ENCODE measurements at regions not wholly inside any gene's neighbourhood (a gene's known extent, or its start where the extent isn't known, plus 50 kb on each side); places are given as distances from the start of the nearest gene placed in this dataset.

DNA sequence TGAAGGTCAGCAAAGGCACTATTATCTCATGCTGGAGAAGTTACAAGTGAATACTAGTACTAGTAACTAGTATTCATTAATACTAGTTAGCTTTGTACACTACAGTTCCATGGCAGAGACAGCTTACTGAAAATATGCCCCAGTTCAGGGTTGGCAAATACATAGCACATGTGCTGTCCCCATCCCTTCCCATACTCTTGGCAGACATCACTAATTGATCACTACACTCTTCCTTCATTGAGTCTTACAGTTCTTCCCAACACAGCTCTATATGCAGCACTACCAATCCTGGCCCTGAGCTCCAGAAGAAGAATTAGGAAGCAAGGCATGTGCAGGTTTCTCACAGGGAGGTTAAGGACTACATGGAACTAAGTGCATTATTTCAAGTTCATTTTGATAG lies 168.3 kb upstream of the EEA1 start:
- H3K4me3 ChIP-seq (ENCODE audit: low read length): no peak overlapping the region
- H3K9me3 ChIP-seq (ENCODE audit: insufficient read depth, low read depth, low read length): no peaks in the 10 kb centered on the region
- no peaks in the 10 kb centered on the region for H3K36me3 ChIP-seq (ENCODE audit: insufficient read depth, low read length)
- no peak overlapping the region for H3K9ac ChIP-seq (ENCODE audit: low read depth, low read length)
- no peak overlapping the region for H3K27ac ChIP-seq (ENCODE audit: low read depth, low read length)
- H3K27me3 ChIP-seq (ENCODE audit: insufficient read depth, low read length): no peaks in the 10 kb centered on the region
- no peaks in the 10 kb centered on the region for H3K4me1 ChIP-seq (ENCODE audit: insufficient read depth, low read length)

DNA sequence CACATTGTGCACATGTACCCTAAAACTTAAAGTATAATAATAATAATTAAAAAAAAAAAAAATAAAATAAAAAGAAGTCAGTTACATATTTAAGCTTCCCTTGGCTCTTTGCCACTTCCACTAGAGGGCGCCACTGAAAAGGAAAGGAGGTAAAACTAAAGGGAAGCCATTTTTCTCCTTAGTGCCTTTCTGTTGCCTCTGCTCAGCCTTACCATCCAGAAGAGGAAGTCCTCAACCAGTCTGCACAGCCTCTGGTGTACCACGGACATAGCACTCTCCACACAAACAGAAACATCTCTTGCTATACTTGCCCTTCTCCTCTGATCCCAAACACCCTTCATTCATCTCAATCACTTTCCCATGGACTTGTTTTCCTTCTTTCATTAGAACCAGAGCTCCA lies 169.0 kb upstream of the EEA1 start:
- Histone ChIP-seq H3K36me3 (ENCODE audit: insufficient read depth, low read length) (no peaks in the 10 kb centered on the region), H3K27ac (ENCODE audit: low read depth, low read length) (no peak overlapping the region)

DNA sequence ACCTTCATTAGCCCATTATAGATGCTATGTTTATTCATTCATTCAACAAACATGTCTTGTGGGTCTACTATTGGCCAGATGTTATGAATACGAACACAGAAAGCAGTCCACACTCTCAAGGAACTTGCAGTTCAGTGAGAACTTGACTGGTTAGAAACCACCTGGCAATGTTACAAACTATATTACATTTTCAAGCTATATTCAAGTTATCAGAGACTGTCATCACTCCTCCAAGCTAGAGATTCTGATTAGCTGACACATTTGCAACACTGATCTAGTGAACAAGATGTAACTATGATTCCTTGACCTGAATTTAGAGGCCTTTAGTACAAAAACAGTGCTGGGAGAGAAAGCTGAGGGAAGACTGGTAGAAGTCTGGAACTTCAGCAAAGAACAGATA lies 170.7 kb upstream of the EEA1 start:
- H3K36me3 ChIP-seq (ENCODE audit: insufficient read depth, low read length): no peaks in the 10 kb centered on the region
- H3K27ac ChIP-seq (ENCODE audit: low read depth, low read length): no peak overlapping the region
- no peaks in the 10 kb centered on the region for H3K27me3 ChIP-seq (ENCODE audit: insufficient read depth, low read length)
- H3K4me3 ChIP-seq (ENCODE audit: low read length): no peak overlapping the region
- 97% methylated on average over 1 of the region's 1 CpG for WGBS
- H3K9me3 ChIP-seq (ENCODE audit: insufficient read depth, low read depth, low read length): no peaks in the 10 kb centered on the region
- no peak overlapping the region for H3K9ac ChIP-seq (ENCODE audit: low read depth, low read length)
- no peaks in the 10 kb centered on the region for H3K4me1 ChIP-seq (ENCODE audit: insufficient read depth, low read length)

More for the DNA sequence above, 169.0 kb upstream of the EEA1 start:
- Histone ChIP-seq H3K9me3 (ENCODE audit: insufficient read depth, low read depth, low read length) (no peaks in the 10 kb centered on the region), H3K4me3 (ENCODE audit: low read length) (no peak overlapping the region), H3K27me3 (ENCODE audit: insufficient read depth, low read length) (no peaks in the 10 kb centered on the region), H3K9ac (ENCODE audit: low read depth, low read length) (no peak overlapping the region), H3K4me1 (ENCODE audit: insufficient read depth, low read length) (no peaks in the 10 kb centered on the region)
- WGBS: 61% methylated on average over 2 of the region's 2 CpGs

DNA sequence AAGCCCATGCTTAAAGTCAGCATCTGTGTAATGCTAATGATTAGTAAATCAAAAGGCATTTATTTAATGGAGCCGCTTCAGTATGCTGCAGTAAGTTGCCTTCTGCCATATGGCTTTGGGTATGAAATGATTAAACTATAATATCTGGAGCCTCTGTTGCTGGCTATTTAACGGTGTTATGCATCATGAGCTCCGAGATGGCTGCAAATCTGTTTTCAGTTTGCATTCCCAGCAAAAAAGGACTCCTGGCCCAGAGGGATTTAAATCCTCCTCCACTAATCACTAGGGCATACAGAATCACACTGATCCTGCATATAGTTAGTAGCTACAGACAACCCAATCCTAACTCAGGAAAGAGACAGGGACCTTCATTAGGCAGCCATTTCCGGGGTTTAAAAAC lies 171.5 kb upstream of the EEA1 start:
- Histone ChIP-seq H3K9me3 (ENCODE audit: insufficient read depth, low read depth, low read length) (no peaks in the 10 kb centered on the region), H3K27ac (ENCODE audit: low read depth, low read length) (no peak overlapping the region), H3K27me3 (ENCODE audit: insufficient read depth, low read length) (no peaks in the 10 kb centered on the region), H3K9ac (ENCODE audit: low read depth, low read length) (no peak overlapping the region), H3K36me3 (ENCODE audit: insufficient read depth, low read length) (no peaks in the 10 kb centered on the region), H3K4me3 (ENCODE audit: low read length) (no peak overlapping the region), H3K4me1 (ENCODE audit: insufficient read depth, low read length) (no peaks in the 10 kb centered on the region)
- 89% methylated on average over 4 of the region's 4 CpGs for WGBS

DNA sequence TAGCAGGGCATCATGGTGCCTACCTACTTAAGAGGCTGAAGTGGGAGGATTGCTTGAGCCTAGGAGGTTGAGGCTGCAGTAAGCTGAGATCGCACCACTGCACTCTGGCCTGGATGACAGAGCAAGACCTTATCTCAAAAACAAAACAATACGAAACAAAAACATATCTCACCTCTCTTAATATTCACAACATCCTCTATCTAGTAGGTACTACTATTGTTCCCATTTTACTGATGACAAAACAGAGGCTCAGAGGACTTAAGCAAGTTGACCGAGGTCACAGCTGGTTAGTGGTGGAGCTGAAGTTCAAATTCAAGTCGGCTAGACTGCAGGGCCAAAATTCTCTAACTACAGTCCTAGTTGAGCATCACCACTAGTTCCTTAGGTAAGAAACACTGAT lies 172.3 kb upstream of the EEA1 start:
- no peaks in the 10 kb centered on the region for H3K9me3 ChIP-seq (ENCODE audit: insufficient read depth, low read depth, low read length)
- no peak overlapping the region for H3K27ac ChIP-seq (ENCODE audit: low read depth, low read length)
- H3K27me3 ChIP-seq (ENCODE audit: insufficient read depth, low read length): no peaks in the 10 kb centered on the region
- H3K4me1 ChIP-seq (ENCODE audit: insufficient read depth, low read length): no peaks in the 10 kb centered on the region
- no peaks in the 10 kb centered on the region for H3K36me3 ChIP-seq (ENCODE audit: insufficient read depth, low read length)
- WGBS: 97% methylated on average over 4 of the region's 4 CpGs
- H3K4me3 ChIP-seq (ENCODE audit: low read length): no peak overlapping the region
- no peak overlapping the region for H3K9ac ChIP-seq (ENCODE audit: low read depth, low read length)

DNA sequence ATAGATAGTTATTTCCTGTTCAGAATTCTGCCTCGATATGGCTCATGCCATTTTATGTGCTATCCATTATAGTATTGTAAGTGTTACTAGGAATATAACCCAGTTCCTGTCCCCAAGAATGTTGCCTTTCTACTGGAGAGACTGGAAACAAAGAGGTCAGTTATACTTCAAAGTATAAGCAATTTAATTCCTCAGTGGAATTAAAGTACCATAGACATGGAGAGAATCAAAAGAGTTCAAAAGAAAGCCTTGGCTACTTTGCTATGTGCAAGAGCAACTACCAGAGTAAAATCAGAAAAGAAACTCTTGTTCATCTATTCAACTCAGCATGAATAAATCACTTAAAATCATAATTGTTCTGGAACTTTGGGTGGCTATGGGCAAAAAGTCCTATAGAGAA lies 173.2 kb upstream of the EEA1 start:
- no peak overlapping the region for H3K27ac ChIP-seq (ENCODE audit: low read depth, low read length)
- no peaks in the 10 kb centered on the region for H3K36me3 ChIP-seq (ENCODE audit: insufficient read depth, low read length)
- H3K4me3 ChIP-seq (ENCODE audit: low read length): no peak overlapping the region
- WGBS: 82% methylated on average over 1 of the region's 1 CpG
- 0 out of 2 replicates have a peak, but pooled peaks cover under 1% of the 10 kb centered on the region for H3K4me1 ChIP-seq (ENCODE audit: insufficient read depth, low read length)
- no peak overlapping the region for H3K9ac ChIP-seq (ENCODE audit: low read depth, low read length)
- no peaks in the 10 kb centered on the region for H3K9me3 ChIP-seq (ENCODE audit: insufficient read depth, low read depth, low read length)
- no peaks in the 10 kb centered on the region for H3K27me3 ChIP-seq (ENCODE audit: insufficient read depth, low read length)

DNA sequence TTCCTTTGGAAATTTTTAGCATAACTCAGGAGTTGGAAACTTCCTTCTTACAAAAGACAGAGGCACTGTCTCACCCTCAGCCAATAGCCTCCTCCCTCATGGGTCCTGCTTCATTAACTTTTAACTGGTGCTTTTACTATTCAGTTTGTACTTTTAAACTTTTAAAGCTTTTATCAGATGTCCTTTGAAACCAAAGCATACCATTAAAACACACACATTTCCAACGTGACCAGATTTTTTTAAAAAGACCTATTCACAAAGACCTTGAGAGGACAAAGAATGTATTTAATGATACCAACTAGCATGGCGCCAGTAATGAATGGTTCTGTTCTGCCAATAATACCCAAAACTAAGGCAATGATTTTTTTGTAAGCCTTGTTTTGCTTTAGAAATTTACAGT lies 173.6 kb upstream of the EEA1 start:
- H3K27ac ChIP-seq (ENCODE audit: low read depth, low read length): no peak overlapping the region
- H3K4me1 ChIP-seq (ENCODE audit: insufficient read depth, low read length): 0 out of 2 replicates have a peak, but pooled peaks cover 4% of the 10 kb centered on the region
- H3K4me3 ChIP-seq (ENCODE audit: low read length): no peak overlapping the region
- no peak overlapping the region for H3K9ac ChIP-seq (ENCODE audit: low read depth, low read length)
- H3K9me3 ChIP-seq (ENCODE audit: insufficient read depth, low read depth, low read length): no peaks in the 10 kb centered on the region
- no peaks in the 10 kb centered on the region for H3K27me3 ChIP-seq (ENCODE audit: insufficient read depth, low read length)
- no peaks in the 10 kb centered on the region for H3K36me3 ChIP-seq (ENCODE audit: insufficient read depth, low read length)
- 85% methylated on average over 2 of the region's 2 CpGs for WGBS

DNA sequence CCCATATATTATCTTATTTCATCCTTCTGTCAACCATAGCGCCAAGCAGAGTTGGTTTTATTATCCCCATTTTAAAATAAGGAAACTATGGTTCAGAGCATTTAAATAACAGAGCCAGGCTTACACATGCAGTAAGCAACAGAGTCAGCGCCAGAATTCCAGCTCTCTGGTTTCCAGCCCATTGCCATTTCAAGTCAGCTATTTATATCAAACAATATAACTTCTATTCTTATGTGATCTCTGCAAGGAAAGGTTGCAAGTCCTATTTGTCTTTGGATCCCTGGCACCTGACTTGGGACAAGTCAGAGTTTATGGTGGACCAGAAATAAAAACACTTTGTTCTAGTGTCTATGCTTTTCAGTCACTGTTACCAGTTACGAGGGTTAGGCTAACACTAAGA lies 174.1 kb upstream of the EEA1 start:
- 0 out of 2 replicates have a peak, but pooled peaks cover 4% of the 10 kb centered on the region for H3K4me1 ChIP-seq (ENCODE audit: insufficient read depth, low read length)
- no peaks in the 10 kb centered on the region for H3K27me3 ChIP-seq (ENCODE audit: insufficient read depth, low read length)
- no peak overlapping the region for H3K27ac ChIP-seq (ENCODE audit: low read depth, low read length)
- H3K9me3 ChIP-seq (ENCODE audit: insufficient read depth, low read depth, low read length): no peaks in the 10 kb centered on the region
- H3K9ac ChIP-seq (ENCODE audit: low read depth, low read length): no peak overlapping the region
- 91% methylated on average over 3 of the region's 3 CpGs for WGBS
- H3K4me3 ChIP-seq (ENCODE audit: low read length): no peak overlapping the region
- no peaks in the 10 kb centered on the region for H3K36me3 ChIP-seq (ENCODE audit: insufficient read depth, low read length)

DNA sequence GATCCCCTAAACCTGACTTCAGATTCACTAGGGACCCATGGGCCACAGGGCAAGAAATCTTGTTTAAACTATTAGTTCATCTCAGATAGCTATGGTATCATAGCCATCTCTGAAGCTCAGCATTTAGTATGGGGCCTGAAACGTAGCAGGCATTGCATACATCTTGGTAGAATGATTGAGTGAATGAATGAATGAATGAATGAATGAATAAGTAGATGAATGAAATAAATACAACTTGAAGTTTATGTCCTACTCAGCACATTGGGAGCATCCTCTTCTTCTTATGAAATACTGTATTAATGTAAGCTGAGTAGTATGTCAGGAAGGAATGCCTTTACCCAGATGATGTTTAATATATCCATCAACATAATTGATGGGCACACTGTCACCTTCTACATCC lies 175.4 kb upstream of the EEA1 start:
- H3K27me3 ChIP-seq (ENCODE audit: insufficient read depth, low read length): no peaks in the 10 kb centered on the region
- H3K4me1 ChIP-seq (ENCODE audit: insufficient read depth, low read length): 0 out of 2 replicates have a peak, but pooled peaks cover 4% of the 10 kb centered on the region
- no peaks in the 10 kb centered on the region for H3K9me3 ChIP-seq (ENCODE audit: insufficient read depth, low read depth, low read length)
- no peaks in the 10 kb centered on the region for H3K36me3 ChIP-seq (ENCODE audit: insufficient read depth, low read length)
- WGBS: 93% methylated on average over 1 of the region's 1 CpG
- H3K4me3 ChIP-seq (ENCODE audit: low read length): no peak overlapping the region
- no peak overlapping the region for H3K9ac ChIP-seq (ENCODE audit: low read depth, low read length)
- no peak overlapping the region for H3K27ac ChIP-seq (ENCODE audit: low read depth, low read length)

DNA sequence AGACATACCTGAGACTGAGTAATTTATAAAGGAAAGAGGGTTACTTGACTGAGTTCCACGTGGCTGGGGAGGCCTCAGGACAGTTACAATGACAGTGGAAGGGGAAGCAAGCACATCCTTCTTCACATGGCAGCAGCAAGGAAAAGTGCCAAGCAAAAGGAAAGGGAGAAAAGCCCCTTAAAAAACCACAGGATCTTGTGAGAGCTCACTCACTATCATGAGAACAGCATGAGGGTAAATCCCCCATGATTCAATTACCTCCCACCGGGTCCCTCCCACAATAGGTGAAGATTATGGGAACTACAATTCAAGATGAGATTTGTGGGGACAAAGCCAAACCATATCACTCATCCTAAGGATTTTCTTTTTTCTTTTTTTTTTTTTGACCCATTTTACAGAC lies 177.8 kb upstream of the EEA1 start:
- H3K27ac ChIP-seq (ENCODE audit: low read depth, low read length): no peak overlapping the region
- no peak overlapping the region for H3K9ac ChIP-seq (ENCODE audit: low read depth, low read length)
- H3K9me3 ChIP-seq (ENCODE audit: insufficient read depth, low read depth, low read length): no peaks in the 10 kb centered on the region
- 0 out of 2 replicates have a peak, but pooled peaks cover 4% of the 10 kb centered on the region for H3K4me1 ChIP-seq (ENCODE audit: insufficient read depth, low read length)
- no peak overlapping the region for H3K4me3 ChIP-seq (ENCODE audit: low read length)
- H3K36me3 ChIP-seq (ENCODE audit: insufficient read depth, low read length): no peaks in the 10 kb centered on the region
- WGBS: 48% methylated on average over 1 of the region's 2 CpGs
- H3K27me3 ChIP-seq (ENCODE audit: insufficient read depth, low read length): no peaks in the 10 kb centered on the region

DNA sequence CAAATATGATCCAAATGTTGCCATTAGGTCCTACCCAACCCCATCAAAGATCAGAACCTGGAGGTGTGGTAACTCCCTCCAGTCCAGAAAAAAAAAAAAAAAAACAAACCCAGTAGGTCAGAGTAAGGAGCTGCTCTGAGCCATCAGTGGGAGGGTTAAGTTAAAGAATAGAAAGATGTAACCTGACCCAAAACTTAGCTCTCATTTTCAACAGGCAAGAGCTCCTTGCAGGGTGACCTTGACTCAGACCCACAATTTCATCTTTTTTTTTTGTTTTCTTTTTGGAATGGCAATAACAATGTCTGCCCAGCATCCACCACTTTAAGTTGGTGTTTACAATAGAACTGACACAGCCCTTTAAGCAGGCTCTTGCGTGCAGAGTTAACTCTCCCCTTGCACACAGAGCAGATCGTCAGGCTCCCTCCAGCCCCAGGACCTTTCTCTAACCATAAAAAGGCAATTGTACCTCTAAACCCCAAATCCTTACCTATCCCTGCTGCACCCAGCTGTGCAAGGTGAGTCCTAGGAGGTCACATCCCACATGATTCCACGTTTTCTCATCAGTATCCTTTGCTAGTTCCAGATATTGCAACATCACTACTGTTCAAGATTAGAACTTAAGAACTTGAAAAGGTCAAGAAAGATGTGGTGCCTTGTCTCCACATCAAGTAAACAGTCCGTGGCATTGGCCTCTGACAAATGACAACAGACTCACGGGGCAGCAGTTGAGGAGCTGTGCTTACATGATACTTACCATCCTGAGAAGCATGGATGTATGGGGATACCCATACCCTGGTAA lies 178.6 kb upstream of the EEA1 start:
- WGBS: 84% methylated on average over 5 of the region's 5 CpGs
- Histone ChIP-seq H3K9me3 (ENCODE audit: insufficient read depth, low read depth, low read length) (no peaks in the 10 kb centered on the region), H3K27me3 (ENCODE audit: insufficient read depth, low read length) (no peaks in the 10 kb centered on the region), H3K9ac (ENCODE audit: low read depth, low read length) (no peak overlapping the region), H3K4me1 (ENCODE audit: insufficient read depth, low read length) (0 out of 2 replicates have a peak, but pooled peaks cover 4% of the 10 kb centered on the region), H3K36me3 (ENCODE audit: insufficient read depth, low read length) (no peaks in the 10 kb centered on the region), H3K4me3 (ENCODE audit: low read length) (no peak overlapping the region), H3K27ac (ENCODE audit: low read depth, low read length) (no peak overlapping the region)

DNA sequence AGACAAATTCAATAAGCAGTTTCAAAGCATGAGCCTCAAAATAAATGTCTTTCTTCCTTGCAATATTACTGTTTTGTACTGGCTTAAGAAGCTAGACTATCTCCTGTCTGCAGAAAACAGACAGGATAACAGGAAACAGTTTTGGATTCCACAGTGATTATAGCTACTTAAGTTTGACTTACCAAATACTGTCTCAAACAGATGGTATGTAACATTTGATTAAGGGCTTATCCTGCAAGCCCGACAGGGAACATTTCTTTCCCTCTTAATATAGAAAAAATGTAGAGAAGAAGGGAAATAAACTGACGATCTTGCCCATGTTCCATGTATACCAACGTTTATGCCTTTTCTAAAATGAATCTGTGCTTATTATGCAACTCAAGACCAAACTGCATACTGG lies 179.9 kb upstream of the EEA1 start:
- 0 out of 2 replicates have a peak, but pooled peaks cover 4% of the 10 kb centered on the region for H3K4me1 ChIP-seq (ENCODE audit: insufficient read depth, low read length)
- no peaks in the 10 kb centered on the region for H3K36me3 ChIP-seq (ENCODE audit: insufficient read depth, low read length)
- H3K4me3 ChIP-seq (ENCODE audit: low read length): no peak overlapping the region
- no peak overlapping the region for H3K27ac ChIP-seq (ENCODE audit: low read depth, low read length)
- WGBS: 92% methylated on average over 2 of the region's 3 CpGs
- no peak overlapping the region for H3K9ac ChIP-seq (ENCODE audit: low read depth, low read length)
- no peaks in the 10 kb centered on the region for H3K27me3 ChIP-seq (ENCODE audit: insufficient read depth, low read length)
- H3K9me3 ChIP-seq (ENCODE audit: insufficient read depth, low read depth, low read length): no peaks in the 10 kb centered on the region

All from HUES64 (cell line).